Omental fat pad (tissue), 3 donors: ENCODE measurements at regions not wholly inside any gene's neighbourhood (a gene's known extent, or its start where the extent isn't known, plus 50 kb on each side); places are given as distances from the start of the nearest gene placed in this dataset.

Experiments used
- ATAC-seq: fragments of 150-250 bp; one replicate; pipeline ENCODE4 v1.9.1; 2016; ENCODE audit warnings: mild to moderate bottlenecking, moderate library complexity; ENCODE audit not compliant: low FRiP score
- DNase-seq: peaks from one replicate; pipeline ENCODE4 v3.0.0-alpha.2; 2019; ENCODE audit warnings: low spot score
- TF ChIP-seq, protein P1 (sequence below), 3 donors: fragments of 450-650 bp; IDR thresholded peaks; one replicate each; pipeline ENCODE4 v1.5.1; 2016 to 2017; ENCODE audit warnings: antibody characterized with exemption in 3 of 3, mild to moderate bottlenecking in 3 of 3, moderate library complexity in 2 of 3

DNA sequence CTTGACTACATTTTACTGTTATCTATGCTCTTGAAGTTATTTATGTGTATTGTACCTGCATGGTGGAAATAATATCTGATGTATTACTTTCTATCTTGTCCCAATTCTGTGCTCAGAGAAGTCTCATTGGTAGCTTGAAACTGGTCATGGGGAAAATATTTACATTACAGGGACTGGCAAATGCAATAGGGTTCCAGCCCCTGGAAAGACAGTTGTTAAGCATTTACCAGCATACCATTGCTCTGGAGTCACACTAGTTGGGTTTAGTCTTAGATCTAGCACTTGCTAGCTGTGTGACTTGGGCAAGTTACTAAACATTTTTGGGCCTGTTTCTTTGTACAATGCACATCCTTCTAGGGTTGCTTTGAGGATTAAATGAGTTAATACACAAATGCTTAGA is 86.3 kb upstream of the NRXN3 start:
- TF ChIP-seq, protein P1, sequence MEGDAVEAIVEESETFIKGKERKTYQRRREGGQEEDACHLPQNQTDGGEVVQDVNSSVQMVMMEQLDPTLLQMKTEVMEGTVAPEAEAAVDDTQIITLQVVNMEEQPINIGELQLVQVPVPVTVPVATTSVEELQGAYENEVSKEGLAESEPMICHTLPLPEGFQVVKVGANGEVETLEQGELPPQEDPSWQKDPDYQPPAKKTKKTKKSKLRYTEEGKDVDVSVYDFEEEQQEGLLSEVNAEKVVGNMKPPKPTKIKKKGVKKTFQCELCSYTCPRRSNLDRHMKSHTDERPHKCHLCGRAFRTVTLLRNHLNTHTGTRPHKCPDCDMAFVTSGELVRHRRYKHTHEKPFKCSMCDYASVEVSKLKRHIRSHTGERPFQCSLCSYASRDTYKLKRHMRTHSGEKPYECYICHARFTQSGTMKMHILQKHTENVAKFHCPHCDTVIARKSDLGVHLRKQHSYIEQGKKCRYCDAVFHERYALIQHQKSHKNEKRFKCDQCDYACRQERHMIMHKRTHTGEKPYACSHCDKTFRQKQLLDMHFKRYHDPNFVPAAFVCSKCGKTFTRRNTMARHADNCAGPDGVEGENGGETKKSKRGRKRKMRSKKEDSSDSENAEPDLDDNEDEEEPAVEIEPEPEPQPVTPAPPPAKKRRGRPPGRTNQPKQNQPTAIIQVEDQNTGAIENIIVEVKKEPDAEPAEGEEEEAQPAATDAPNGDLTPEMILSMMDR (IDR thresholded peaks at IDR 0.05) = no peak

GRCh38 chr14:78086342-78086741 is 83.8 kb upstream of the NRXN3 start:
- ATAC-seq (no peak), DNase-seq (no peak)
- TF ChIP-seq, protein P1 (IDR thresholded peaks at IDR 0.05) = no peak

More for the DNA sequence above, 86.3 kb upstream of the NRXN3 start:
- ATAC-seq = no peak
- no peak for DNase-seq

- no peak for DNase-seq
- no peak for ATAC-seq
- TF ChIP-seq, protein P1 (IDR thresholded peaks at IDR 0.05) = no peak
Measured at GRCh38 chr14:78088916-78089315, 81.3 kb upstream of the NRXN3 start.

GRCh38 chr14:78090864-78091263 is 79.3 kb upstream of the NRXN3 start:
- TF ChIP-seq, protein P1 (IDR thresholded peaks at IDR 0.05) = no peak
- ATAC-seq (no peak), DNase-seq (no peak)

GRCh38 chr14:78091361-78091760 is 78.8 kb upstream of the NRXN3 start:
- ATAC-seq = no peak
- DNase-seq = no peak
- TF ChIP-seq, protein P1 (IDR thresholded peaks at IDR 0.05) = no peak

GRCh38 chr14:78092040-78092439 is 78.1 kb upstream of the NRXN3 start:
- no peak for DNase-seq
- TF ChIP-seq, protein P1 (IDR thresholded peaks at IDR 0.05) = no peak
- no peak for ATAC-seq

DNA sequence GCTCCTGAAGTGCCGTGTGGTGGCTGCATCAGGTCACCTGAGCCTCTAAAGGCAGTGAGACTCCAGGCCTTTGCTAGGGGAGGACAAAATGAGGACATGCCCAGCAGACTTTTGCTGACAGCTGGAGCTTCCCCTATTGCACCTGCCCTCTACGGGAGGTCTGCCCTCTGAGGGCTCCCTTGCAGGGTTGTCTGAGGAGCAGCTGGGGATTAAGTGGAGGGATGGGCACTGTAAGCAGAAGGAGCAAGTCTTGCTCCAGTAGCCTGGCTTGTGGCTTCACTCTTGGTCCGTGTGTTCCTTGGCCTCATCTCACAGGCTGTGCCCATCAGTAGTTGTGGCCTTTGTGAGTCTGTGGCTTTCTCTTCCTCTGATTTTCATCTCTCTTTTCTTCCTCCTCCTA is 66.9 kb upstream of the NRXN3 start:
- TF ChIP-seq, protein P1 (IDR thresholded peaks at IDR 0.05) = no peak
- DNase-seq (no peak), ATAC-seq (no peak)
